HG02763 (cell line): ENCODE measurements at regions not wholly inside any gene's neighbourhood (a gene's known extent, or its start where the extent isn't known, plus 50 kb on each side); places are given as distances from the start of the nearest gene placed in this dataset.

ENCODE experiments used
- ATAC-seq: cut with Tn5 transposase; IDR thresholded peaks from one replicate; pipeline ENCODE4 v1.9.1; 2021; ENCODE audit warnings: mild to moderate bottlenecking, moderate library complexity; ENCODE audit not compliant: unreplicated experiment

- no peak for ATAC-seq
Observed at GRCh38 chr5:21185536-21185935, 1197.5 kb upstream of the CDH18 start.

- ATAC-seq: no peak
Observed at GRCh38 chr5:21184581-21184980, 1196.6 kb upstream of the CDH18 start.

- no peak for ATAC-seq
Observed at GRCh38 chr5:21181609-21182125, 1193.7 kb upstream of the CDH18 start.

GRCh38 chr5:21173526-21173925, 1185.5 kb upstream of the CDH18 start:
- ATAC-seq: no peak

- no peak for ATAC-seq
Observed at GRCh38 chr5:21173036-21173435, 1185.0 kb upstream of the CDH18 start.

- no peak for ATAC-seq
Observed at GRCh38 chr5:21171038-21171437, 1183.0 kb upstream of the CDH18 start.

GRCh38 chr5:21168557-21168956, 1180.6 kb upstream of the CDH18 start:
- no peak for ATAC-seq

GRCh38 chr5:21165344-21165743, 1177.3 kb upstream of the CDH18 start:
- ATAC-seq: no peak

- ATAC-seq: no peak
Observed at GRCh38 chr5:21164425-21164824, 1176.4 kb upstream of the CDH18 start.

GRCh38 chr5:21159510-21160059, 1171.6 kb upstream of the CDH18 start:
- no peak for ATAC-seq

GRCh38 chr5:21154526-21154925, 1166.5 kb upstream of the CDH18 start:
- ATAC-seq: no peak

- no peak for ATAC-seq
Observed at GRCh38 chr5:21152611-21153010, 1164.6 kb upstream of the CDH18 start.

GRCh38 chr5:21145376-21145775, 1157.4 kb upstream of the CDH18 start:
- ATAC-seq: no peak

- ATAC-seq: no peak
Observed at GRCh38 chr5:21143686-21144085, 1155.7 kb upstream of the CDH18 start.

GRCh38 chr5:21142791-21143190, 1154.8 kb upstream of the CDH18 start:
- ATAC-seq: no peak

- no peak for ATAC-seq
Observed at GRCh38 chr5:21140987-21141386, 1153.0 kb upstream of the CDH18 start.

GRCh38 chr5:21126236-21126635, 1138.2 kb upstream of the CDH18 start:
- no peak for ATAC-seq

- ATAC-seq: no peak
Observed at GRCh38 chr5:21125238-21125983, 1137.4 kb upstream of the CDH18 start.

- ATAC-seq: no peak
Observed at GRCh38 chr5:21121213-21121612, 1133.2 kb upstream of the CDH18 start.

GRCh38 chr5:21097661-21098060, 1109.7 kb upstream of the CDH18 start:
- no peak for ATAC-seq

GRCh38 chr5:21094619-21095018, 1106.6 kb upstream of the CDH18 start:
- no peak for ATAC-seq

GRCh38 chr5:21087766-21088165, 1099.8 kb upstream of the CDH18 start:
- no peak for ATAC-seq

GRCh38 chr5:21085791-21086190, 1097.8 kb upstream of the CDH18 start:
- no peak for ATAC-seq
